Superior temporal gyrus (tissue), 1 donor: ENCODE measurements at regions not wholly inside any gene's neighbourhood (a gene's known extent, or its start where the extent isn't known, plus 50 kb on each side); places are given as distances from the start of the nearest gene placed in this dataset.

Experiments
- DNase-seq: peaks from one replicate; pipeline ENCODE4 v3.0.0-alpha.2; 2016; ENCODE audit errors: extremely low spot score

GRCh38 chr2:63780518-63781155, 61.1 kb upstream of the UGP2 start:
- peak; percentile 60 for DNase-seq

- DNase-seq, result no peak
These were observed 57.2 kb upstream of the UGP2 start for GRCh38 chr2:63784461-63784860.

GRCh38 chr2:63785096-63785495, 56.6 kb upstream of the UGP2 start:
- no peak for DNase-seq

- no peak for DNase-seq
These were observed 55.2 kb upstream of the UGP2 start for GRCh38 chr2:63786471-63786870.

GRCh38 chr2:63788071-63788470, 53.6 kb upstream of the UGP2 start:
- DNase-seq, result peak; percentile 55

GRCh38 chr2:63789338-63790020, 52.2 kb upstream of the UGP2 start:
- DNase-seq, result peak; percentile 30

- no peak for DNase-seq
These were observed 51.2 kb upstream of the UGP2 start for GRCh38 chr2:63790491-63790890.

GRCh38 chr2:63790906-63791305, 50.8 kb upstream of the UGP2 start:
- DNase-seq, result no peak

GRCh38 chr2:63791387-63791786, 50.3 kb upstream of the UGP2 start:
- DNase-seq, result no peak
